ENCODE measurements at regions not wholly inside any gene's neighbourhood (a gene's known extent, or its start where the extent isn't known, plus 50 kb on each side); places are given as distances from the start of the nearest gene placed in this dataset.
"Not testable (repeated sequence)": the region's sequence is repeated elsewhere in the genome, so short reads cannot be mapped to it uniquely, and the experiment has no call there.

- Histone ChIP-seq H3K27ac (replicated peaks in 1 of 4) (no peak overlapping the region), H3K4me3 (no peak overlapping the region), H3K36me3 (no peaks in the 10 kb centered on the region), H3K4me1 (peaks cover 0 to 11% (median 8%) of the 10 kb centered on the region in 4 donors), H3K27me3 (no peaks in the 10 kb centered on the region), H3K9me3 (no peaks in the 10 kb centered on the region)
- TF ChIP-seq POLR2A (IDR thresholded peaks at IDR 0.05; ENCODE audit: low read depth) (no peak), POLR2AphosphoS5 (IDR thresholded peaks at IDR 0.05) (no peak), EP300 (IDR thresholded peaks at IDR 0.05) (no peak), CTCF (IDR thresholded peaks at IDR 0.05) (no peak)
- 83% methylated on average over 11 of the region's 12 CpGs for WGBS
- intact Hi-C loops (cut with DNase I): no loop called here
- peak; percentile 88 for DNase-seq (ENCODE audit: extremely low spot score)
Observed at GRCh38 chr10:44005788-44006099, 357.1 kb upstream of the ZNF32 start.

GRCh38 chr10:44004913-44005787 lies 356.5 kb upstream of the ZNF32 start:
- no peaks in the 10 kb centered on the region for H3K27me3 ChIP-seq
- H3K27ac ChIP-seq (replicated peaks in 1 of 4): no peak overlapping the region
- TF ChIP-seq POLR2AphosphoS5 (IDR thresholded peaks at IDR 0.05): no peak
- TF ChIP-seq CTCF (IDR thresholded peaks at IDR 0.05): no peak
- TF ChIP-seq EP300 (IDR thresholded peaks at IDR 0.05): no peak
- TF ChIP-seq POLR2A (IDR thresholded peaks at IDR 0.05; ENCODE audit: low read depth): no peak
- peak; percentile 75 for DNase-seq (ENCODE audit: extremely low spot score)
- intact Hi-C loops (cut with DNase I): no loop called here
- WGBS: 88% methylated on average over 40 of the region's 43 CpGs
- no peaks in the 10 kb centered on the region for H3K9me3 ChIP-seq
- H3K4me1 ChIP-seq: peaks cover 0 to 8% (median 6%) of the 10 kb centered on the region in 4 donors
- no peaks in the 10 kb centered on the region for H3K36me3 ChIP-seq
- no peak overlapping the region for H3K4me3 ChIP-seq

GRCh38 chr10:43998021-43998809 lies 349.5 kb upstream of the ZNF32 start:
- DNase-seq (ENCODE audit: extremely low spot score): peak; percentile 42
- no peak for TF ChIP-seq POLR2A (IDR thresholded peaks at IDR 0.05; ENCODE audit: low read depth)
- 75% methylated on average over 4 of the region's 4 CpGs for WGBS
- Histone ChIP-seq H3K4me3 (no peak overlapping the region), H3K27ac (replicated peaks in 1 of 4) (no peak overlapping the region), H3K4me1 (peaks cover 14 to 17% (median 15%) of the 10 kb centered on the region in 4 donors), H3K27me3 (no peaks in the 10 kb centered on the region), H3K9me3 (no peaks in the 10 kb centered on the region), H3K36me3 (no peaks in the 10 kb centered on the region)
- intact Hi-C loops (cut with DNase I): no loop called here

GRCh38 chr10:43997330-43997729 lies 348.6 kb upstream of the ZNF32 start:
- peak; percentile 24 for DNase-seq (ENCODE audit: extremely low spot score)
- TF ChIP-seq POLR2AphosphoS5 (IDR thresholded peaks at IDR 0.05): no peak
- no peak for TF ChIP-seq EP300 (IDR thresholded peaks at IDR 0.05)
- Histone ChIP-seq H3K4me1 (peaks cover 14 to 17% (median 15%) of the 10 kb centered on the region in 4 donors), H3K36me3 (no peaks in the 10 kb centered on the region), H3K27ac (replicated peaks in 1 of 4) (no peak overlapping the region), H3K9me3 (no peaks in the 10 kb centered on the region), H3K27me3 (no peaks in the 10 kb centered on the region), H3K4me3 (no peak overlapping the region)
- intact Hi-C loops (cut with DNase I): no loop called here
- 66% methylated on average over 3 of the region's 3 CpGs for WGBS

- no peaks in the 10 kb centered on the region for H3K36me3 ChIP-seq
- H3K27me3 ChIP-seq: no peaks in the 10 kb centered on the region
- H3K4me1 ChIP-seq: peaks cover 14 to 17% (median 15%) of the 10 kb centered on the region in 4 donors
- no peaks in the 10 kb centered on the region for H3K9me3 ChIP-seq
- DNase-seq (ENCODE audit: extremely low spot score): no peak
- no peak for TF ChIP-seq POLR2A (IDR thresholded peaks at IDR 0.05; ENCODE audit: low read depth)
- no peak for TF ChIP-seq CTCF (IDR thresholded peaks at IDR 0.05)
- no peak for TF ChIP-seq POLR2AphosphoS5 (IDR thresholded peaks at IDR 0.05)
- no peak for TF ChIP-seq EP300 (IDR thresholded peaks at IDR 0.05)
- H3K27ac ChIP-seq (replicated peaks in 1 of 4): no peak overlapping the region
- H3K4me3 ChIP-seq: no peak overlapping the region
- 100% methylated on average over 2 of the region's 2 CpGs for WGBS
- intact Hi-C loops (cut with DNase I): no loop called here
Observed at GRCh38 chr10:43994539-43994938, 345.9 kb upstream of the ZNF32 start.

GRCh38 chr10:43992816-43993215 lies 344.1 kb upstream of the ZNF32 start:
- intact Hi-C loops (cut with DNase I); DNase-seq (ENCODE audit: extremely low spot score); H3K4me3 ChIP-seq; H3K27me3 ChIP-seq; H3K9me3 ChIP-seq; H3K4me1 ChIP-seq; H3K36me3 ChIP-seq; H3K27ac ChIP-seq (replicated peaks in 1 of 4): not testable (repeated sequence)
- 89% methylated on average over 5 of the region's 19 CpGs for WGBS
